ENCODE measurements at regions not wholly inside any gene's neighbourhood (a gene's known extent, or its start where the extent isn't known, plus 50 kb on each side); places are given as distances from the start of the nearest gene placed in this dataset.

GRCh38 chr2:22996911-22997310 lies 388.1 kb upstream of the KLHL29 start:
- TF ChIP-seq, protein P1, sequence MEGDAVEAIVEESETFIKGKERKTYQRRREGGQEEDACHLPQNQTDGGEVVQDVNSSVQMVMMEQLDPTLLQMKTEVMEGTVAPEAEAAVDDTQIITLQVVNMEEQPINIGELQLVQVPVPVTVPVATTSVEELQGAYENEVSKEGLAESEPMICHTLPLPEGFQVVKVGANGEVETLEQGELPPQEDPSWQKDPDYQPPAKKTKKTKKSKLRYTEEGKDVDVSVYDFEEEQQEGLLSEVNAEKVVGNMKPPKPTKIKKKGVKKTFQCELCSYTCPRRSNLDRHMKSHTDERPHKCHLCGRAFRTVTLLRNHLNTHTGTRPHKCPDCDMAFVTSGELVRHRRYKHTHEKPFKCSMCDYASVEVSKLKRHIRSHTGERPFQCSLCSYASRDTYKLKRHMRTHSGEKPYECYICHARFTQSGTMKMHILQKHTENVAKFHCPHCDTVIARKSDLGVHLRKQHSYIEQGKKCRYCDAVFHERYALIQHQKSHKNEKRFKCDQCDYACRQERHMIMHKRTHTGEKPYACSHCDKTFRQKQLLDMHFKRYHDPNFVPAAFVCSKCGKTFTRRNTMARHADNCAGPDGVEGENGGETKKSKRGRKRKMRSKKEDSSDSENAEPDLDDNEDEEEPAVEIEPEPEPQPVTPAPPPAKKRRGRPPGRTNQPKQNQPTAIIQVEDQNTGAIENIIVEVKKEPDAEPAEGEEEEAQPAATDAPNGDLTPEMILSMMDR (IDR thresholded peaks at IDR 0.05; ENCODE audit: low read depth, low read length) = no peak
- TF ChIP-seq EZH2phosphoT487 (IDR thresholded peaks at IDR 0.05; ENCODE audit: low read depth) = no peak
